H1 (cell line): ENCODE measurements at regions not wholly inside any gene's neighbourhood (a gene's known extent, or its start where the extent isn't known, plus 50 kb on each side); places are given as distances from the start of the nearest gene placed in this dataset.

Experiments used
- TF ChIP-seq, protein P1 (sequence below): IDR thresholded peaks from 2 replicates; pipeline ENCODE4 v1.6.1; 2012; ENCODE audit warnings: inconsistent platforms

DNA sequence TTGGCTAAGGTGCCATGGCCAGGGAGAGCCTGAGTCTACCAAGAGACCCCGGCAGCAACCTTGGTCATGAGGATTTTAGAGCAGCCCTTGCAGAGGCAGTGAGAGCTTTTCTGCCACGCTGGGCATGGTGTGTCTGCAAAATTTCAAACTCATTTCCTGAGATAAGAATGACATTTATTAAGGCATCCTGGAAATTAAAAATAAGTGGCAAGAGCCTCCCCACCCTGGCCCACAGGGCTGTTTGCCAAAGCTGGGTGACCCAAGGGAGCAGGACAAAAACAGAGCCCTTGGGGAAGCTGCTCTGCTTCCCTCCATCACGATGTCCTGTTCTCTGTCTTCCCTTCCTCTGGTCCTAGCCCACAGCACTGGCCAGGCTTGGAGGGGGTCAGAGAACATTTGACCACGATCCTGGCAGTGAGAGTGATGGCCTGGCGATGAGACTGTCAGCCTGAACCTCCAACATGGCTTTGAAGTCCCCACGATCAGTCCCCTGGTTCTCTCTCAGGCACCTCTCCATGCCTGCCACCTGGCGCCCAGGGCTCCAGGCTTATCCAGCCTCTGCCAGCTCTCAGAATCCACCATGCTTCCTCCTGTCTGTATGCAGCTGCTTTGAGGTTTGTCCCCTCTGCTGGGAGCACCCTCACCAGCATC lies 68.9 kb upstream of the RMDN2 start (continued):
- TF ChIP-seq, protein P1, sequence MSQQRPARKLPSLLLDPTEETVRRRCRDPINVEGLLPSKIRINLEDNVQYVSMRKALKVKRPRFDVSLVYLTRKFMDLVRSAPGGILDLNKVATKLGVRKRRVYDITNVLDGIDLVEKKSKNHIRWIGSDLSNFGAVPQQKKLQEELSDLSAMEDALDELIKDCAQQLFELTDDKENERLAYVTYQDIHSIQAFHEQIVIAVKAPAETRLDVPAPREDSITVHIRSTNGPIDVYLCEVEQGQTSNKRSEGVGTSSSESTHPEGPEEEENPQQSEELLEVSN = no peak
